HFF-Myc (cell line): ENCODE measurements at regions not wholly inside any gene's neighbourhood (a gene's known extent, or its start where the extent isn't known, plus 50 kb on each side); places are given as distances from the start of the nearest gene placed in this dataset.
A peak's percentile ranks its signal among the peaks of the same experiment; 100 is the strongest.
"Not testable (repeated sequence)": the region's sequence is repeated elsewhere in the genome, so short reads cannot be mapped to it uniquely, and the experiment has no call there.

Experiments used
- DNase-seq: peaks from one replicate; pipeline ENCODE4 v3.0.0-alpha.2; 2011; ENCODE audit warnings: low read depth; ENCODE audit errors: extremely low read depth
- H3K4me3 ChIP-seq: replicated peaks from 2 replicates; pipeline ENCODE4 v1.5.1; 2011; ENCODE audit warnings: low read depth, mild to moderate bottlenecking, control low read depth, low read length
- TF ChIP-seq, protein P1 (sequence below): IDR thresholded peaks from 2 replicates; pipeline ENCODE4 v1.5.1; 2012; ENCODE audit warnings: mild to moderate bottlenecking, low read depth, low read length, control low read depth; ENCODE audit errors: missing control alignments

DNA sequence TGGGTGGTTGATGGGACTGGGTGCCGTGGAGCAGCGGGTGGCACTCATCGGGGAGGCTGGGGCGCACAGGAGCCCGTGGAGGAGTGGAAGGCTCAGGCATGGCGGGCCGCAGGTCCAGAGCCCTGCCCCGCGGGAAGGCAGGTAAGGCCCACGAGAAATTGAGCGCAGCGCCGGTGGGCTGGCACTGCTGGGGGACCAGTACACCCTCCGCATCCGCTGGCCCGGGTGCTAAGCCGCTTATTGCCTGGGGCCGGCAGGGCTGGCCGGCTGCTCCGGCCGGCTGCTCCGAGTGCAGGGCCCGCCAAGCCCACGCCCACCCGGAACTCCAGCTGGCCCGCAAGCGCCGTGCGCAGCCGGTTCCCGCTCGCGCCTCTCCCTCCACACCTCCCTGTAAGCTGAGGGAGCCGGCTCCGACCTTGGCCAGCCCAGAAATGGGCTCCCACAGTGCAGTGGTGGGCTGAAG is 85.1 kb upstream of the FAT4 start:
- TF ChIP-seq, protein P1, sequence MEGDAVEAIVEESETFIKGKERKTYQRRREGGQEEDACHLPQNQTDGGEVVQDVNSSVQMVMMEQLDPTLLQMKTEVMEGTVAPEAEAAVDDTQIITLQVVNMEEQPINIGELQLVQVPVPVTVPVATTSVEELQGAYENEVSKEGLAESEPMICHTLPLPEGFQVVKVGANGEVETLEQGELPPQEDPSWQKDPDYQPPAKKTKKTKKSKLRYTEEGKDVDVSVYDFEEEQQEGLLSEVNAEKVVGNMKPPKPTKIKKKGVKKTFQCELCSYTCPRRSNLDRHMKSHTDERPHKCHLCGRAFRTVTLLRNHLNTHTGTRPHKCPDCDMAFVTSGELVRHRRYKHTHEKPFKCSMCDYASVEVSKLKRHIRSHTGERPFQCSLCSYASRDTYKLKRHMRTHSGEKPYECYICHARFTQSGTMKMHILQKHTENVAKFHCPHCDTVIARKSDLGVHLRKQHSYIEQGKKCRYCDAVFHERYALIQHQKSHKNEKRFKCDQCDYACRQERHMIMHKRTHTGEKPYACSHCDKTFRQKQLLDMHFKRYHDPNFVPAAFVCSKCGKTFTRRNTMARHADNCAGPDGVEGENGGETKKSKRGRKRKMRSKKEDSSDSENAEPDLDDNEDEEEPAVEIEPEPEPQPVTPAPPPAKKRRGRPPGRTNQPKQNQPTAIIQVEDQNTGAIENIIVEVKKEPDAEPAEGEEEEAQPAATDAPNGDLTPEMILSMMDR: no peak
- DNase-seq: no peak
- H3K4me3 ChIP-seq: no peak overlapping the region

DNA sequence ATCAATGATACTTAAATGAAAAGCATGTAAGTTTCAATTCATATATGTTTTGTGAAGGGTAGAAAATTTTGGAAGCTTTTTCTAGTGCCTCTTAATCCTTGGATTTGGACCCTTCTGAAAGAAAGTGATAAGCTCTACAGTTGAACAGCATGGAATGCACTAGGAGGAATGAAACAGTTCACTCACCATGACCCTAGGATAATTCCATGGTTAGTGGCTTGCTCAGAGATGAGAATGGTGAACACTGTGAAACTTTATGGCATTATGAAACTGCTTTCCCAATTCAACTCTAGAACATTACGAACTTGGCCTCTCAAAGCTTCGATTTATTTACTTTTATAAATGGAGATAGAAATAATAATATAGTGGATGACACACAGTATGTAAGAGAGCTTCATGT is 88.9 kb upstream of the FAT4 start:
- H3K4me3 ChIP-seq: no peak overlapping the region
- TF ChIP-seq, protein P1: no peak
- DNase-seq: no peak

DNA sequence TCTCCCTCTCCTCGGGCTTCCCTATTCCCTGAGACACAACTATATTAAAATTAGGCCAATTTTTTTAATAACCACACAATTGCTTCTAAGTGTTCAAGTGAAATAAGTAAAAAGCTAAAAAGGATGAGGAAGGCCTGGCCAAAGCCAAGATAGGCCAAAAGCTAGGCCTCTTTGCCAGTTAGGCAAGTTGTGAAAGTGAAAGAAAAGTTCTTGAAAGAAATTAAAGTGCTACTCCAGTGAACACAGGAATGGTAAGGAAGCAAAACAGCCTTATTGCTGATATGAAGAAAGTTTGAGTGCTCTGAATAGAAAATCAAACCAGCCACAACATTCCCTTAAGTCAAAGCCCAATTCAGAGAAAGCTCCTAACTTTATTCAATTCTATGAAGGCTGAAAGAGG is 114.2 kb upstream of the FAT4 start:
- DNase-seq: no peak
- H3K4me3 ChIP-seq: no peak overlapping the region
- TF ChIP-seq, protein P1: no peak

DNA sequence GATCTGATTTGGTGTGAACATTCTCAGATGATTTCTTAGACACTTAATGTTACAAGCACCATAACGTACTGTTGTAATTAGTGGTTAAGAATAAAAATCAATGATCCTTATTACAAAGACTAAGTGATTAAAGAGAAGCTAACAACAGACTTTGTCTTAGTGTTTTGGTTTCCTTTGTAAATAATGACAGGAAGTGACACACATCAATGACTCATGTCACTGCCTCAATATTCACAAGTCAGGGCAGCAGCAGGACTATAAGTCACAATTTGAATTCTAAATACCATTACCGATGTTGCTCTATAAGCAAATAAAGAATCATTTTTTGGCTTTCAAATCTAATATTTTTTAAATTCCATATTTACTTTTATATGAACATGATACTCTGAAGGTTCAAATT is 115.8 kb upstream of the FAT4 start:
- TF ChIP-seq, protein P1: no peak
- DNase-seq: no peak
- H3K4me3 ChIP-seq: no peak overlapping the region

DNA sequence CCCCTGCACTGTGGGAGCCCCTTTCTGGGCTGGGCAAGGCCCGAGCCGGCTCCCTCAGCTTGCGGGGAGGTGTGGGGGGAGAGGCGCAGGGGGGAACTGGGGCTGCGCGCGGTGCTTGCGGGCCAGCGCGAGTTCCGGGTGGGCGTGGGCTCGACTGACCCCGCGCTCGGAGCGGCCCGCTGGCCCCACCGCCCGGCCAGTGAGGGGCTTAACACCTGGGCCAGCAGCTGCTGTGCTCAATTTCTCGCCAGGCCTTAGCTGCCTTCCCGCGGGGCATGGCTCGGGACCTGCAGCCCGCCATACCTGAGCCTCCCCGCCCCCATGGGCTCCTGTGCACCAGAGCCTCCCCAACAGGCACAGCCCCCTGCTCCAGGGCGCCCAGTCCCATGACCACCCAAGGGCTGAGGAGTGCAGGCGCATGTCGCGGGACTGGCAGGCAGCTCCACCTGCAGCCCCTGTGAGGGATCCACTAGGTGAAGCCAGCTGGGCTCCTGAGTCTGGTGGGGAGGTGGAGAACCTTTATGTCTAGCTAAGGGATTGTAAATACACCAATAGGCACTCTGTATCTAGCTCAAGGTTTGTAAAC is 122.8 kb upstream of the FAT4 start:
- DNase-seq, H3K4me3 ChIP-seq: not testable (repeated sequence)

DNA sequence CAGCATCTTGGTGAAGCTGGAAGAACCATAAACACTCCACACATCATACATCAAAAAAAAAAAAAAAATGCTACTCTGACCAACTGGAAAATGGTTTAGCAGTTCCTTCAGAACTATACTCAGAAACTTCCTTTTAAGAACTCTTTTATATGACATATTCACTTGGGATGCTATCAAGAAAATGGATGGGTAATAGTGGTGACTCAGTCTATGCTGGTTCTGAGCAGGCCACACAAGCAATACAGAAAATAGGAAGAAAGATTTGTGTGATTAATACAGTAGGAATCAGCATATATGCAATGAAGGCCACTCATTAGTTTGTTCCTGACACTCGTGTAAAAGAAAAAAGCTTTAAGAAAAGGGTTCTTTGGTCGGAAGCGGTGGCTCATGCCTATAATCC is 123.5 kb upstream of the FAT4 start:
- DNase-seq: no peak
- TF ChIP-seq, protein P1: no peak
- H3K4me3 ChIP-seq: no peak overlapping the region

DNA sequence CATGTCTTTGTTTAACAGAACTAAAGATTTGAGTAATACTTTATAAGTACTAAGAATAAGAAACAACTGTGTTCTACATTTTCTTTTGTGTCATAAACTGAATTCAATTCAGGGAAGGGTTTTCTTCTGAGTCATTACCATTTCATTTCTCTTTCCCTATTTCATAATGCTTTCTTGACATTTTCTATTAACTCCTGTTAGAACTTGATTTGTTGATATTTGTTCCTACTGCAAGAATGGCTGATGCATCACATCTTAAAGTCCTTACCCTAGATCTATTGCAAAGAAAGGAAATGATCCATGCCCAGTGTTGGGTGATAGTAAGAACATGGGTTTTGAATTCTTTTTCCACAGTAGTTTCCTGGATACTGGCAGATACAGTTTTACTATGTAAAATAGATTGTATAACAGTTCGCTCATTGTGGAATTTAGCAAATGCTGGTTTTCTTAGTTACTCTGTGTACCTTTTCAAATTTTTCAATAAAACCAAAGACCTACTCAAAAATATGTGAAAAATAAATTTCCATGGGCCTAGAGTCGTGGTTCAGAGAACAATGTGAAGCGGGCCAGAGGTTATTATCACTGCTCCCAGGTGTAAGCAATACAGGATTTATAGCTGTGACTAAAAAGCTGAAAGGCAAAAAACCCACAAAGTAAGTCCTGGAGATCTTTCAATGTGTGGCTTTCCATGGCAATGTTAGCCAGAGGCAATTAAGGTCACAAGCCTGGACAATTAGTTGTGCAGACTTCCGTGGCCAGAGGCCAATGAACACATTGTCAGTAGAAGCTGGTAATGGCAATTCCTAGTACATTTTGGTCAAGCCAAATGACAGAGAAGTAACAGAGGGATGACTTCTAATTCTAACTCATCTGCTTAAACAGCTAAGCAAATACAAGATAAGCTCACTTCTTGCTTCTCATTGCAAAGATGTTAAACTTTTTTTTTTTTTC is 127.3 kb upstream of the FAT4 start:
- DNase-seq: peak; percentile 16
- TF ChIP-seq, protein P1: no peak
- no peak overlapping the region for H3K4me3 ChIP-seq
